ENCODE measurements at regions not wholly inside any gene's neighbourhood (a gene's known extent, or its start where the extent isn't known, plus 50 kb on each side); places are given as distances from the start of the nearest gene placed in this dataset.

DNA sequence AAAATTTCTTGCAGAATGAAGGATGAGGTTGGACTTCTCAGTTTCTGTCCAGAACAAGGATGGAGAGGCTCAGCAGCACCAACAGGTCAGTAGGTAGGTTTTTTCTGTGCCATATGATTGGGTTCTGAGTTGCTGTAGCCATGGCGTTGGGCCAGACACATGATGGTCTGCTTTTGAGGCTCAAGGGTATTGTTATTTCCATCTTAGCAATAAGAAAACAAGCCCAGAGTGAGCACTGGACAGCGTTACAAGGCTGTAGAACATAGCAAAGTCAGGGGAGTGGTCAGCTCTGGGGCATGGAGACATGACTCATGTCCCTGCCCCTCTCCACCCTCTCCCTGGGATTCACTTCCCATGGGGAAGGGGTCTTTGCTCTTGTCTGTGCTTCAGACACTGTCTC is 137.6 kb upstream of the TOPAZ1 start:
- TF ChIP-seq, protein P1, sequence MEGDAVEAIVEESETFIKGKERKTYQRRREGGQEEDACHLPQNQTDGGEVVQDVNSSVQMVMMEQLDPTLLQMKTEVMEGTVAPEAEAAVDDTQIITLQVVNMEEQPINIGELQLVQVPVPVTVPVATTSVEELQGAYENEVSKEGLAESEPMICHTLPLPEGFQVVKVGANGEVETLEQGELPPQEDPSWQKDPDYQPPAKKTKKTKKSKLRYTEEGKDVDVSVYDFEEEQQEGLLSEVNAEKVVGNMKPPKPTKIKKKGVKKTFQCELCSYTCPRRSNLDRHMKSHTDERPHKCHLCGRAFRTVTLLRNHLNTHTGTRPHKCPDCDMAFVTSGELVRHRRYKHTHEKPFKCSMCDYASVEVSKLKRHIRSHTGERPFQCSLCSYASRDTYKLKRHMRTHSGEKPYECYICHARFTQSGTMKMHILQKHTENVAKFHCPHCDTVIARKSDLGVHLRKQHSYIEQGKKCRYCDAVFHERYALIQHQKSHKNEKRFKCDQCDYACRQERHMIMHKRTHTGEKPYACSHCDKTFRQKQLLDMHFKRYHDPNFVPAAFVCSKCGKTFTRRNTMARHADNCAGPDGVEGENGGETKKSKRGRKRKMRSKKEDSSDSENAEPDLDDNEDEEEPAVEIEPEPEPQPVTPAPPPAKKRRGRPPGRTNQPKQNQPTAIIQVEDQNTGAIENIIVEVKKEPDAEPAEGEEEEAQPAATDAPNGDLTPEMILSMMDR (IDR thresholded peaks at IDR 0.05; ENCODE audit: poor library complexity): no peak
- TF ChIP-seq EZH2 (IDR thresholded peaks at IDR 0.05; ENCODE audit: borderline replicate concordance): no peak

Measured in hepatocyte (in vitro differentiated cells).